ENCODE measurements at regions not wholly inside any gene's neighbourhood (a gene's known extent, or its start where the extent isn't known, plus 50 kb on each side); places are given as distances from the start of the nearest gene placed in this dataset.

GRCh38 chr16:48909231-48909630 lies 299.3 kb upstream of the N4BP1 start:
- TF ChIP-seq CTCF (IDR thresholded peaks at IDR 0.05; ENCODE audit: low read depth, low read length) = no peak
- Histone ChIP-seq H3K27ac (no peak overlapping the region), H3K27me3 (peaks cover 12% of the 10 kb centered on the region)

GRCh38 chr16:48907906-48908634 lies 298.1 kb upstream of the N4BP1 start:
- H3K27me3 ChIP-seq = peaks cover 12% of the 10 kb centered on the region
- TF ChIP-seq CTCF (IDR thresholded peaks at IDR 0.05; ENCODE audit: low read depth, low read length) = no peak
- H3K27ac ChIP-seq = no peak overlapping the region
- no peak overlapping the region for H3K4me3 ChIP-seq
- H3K4me1 ChIP-seq (ENCODE audit: low read depth) = no peaks in the 10 kb centered on the region
- no peaks in the 10 kb centered on the region for H3K9me3 ChIP-seq (ENCODE audit: low read depth)
- DNase-seq (ENCODE audit: low read depth in 1 of 2, low spot score in 1 of 2) = no peak
- no peaks in the 10 kb centered on the region for H3K36me3 ChIP-seq

More at GRCh38 chr16:48909231-48909630, 299.3 kb upstream of the N4BP1 start:
- Histone ChIP-seq H3K4me1 (ENCODE audit: low read depth) (no peaks in the 10 kb centered on the region), H3K36me3 (no peaks in the 10 kb centered on the region), H3K4me3 (no peak overlapping the region), H3K9me3 (ENCODE audit: low read depth) (no peaks in the 10 kb centered on the region)
- DNase-seq (ENCODE audit: low read depth in 1 of 2, low spot score in 1 of 2) = no peak

- no peak for DNase-seq (ENCODE audit: low read depth in 1 of 2, low spot score in 1 of 2)
- no peak for TF ChIP-seq CTCF (IDR thresholded peaks at IDR 0.05; ENCODE audit: low read depth, low read length)
- H3K27me3 ChIP-seq = peaks cover 11% of the 10 kb centered on the region
- no peaks in the 10 kb centered on the region for H3K4me1 ChIP-seq (ENCODE audit: low read depth)
- H3K36me3 ChIP-seq = no peaks in the 10 kb centered on the region
- no peak overlapping the region for H3K4me3 ChIP-seq
- no peak overlapping the region for H3K27ac ChIP-seq
- H3K9me3 ChIP-seq (ENCODE audit: low read depth) = no peaks in the 10 kb centered on the region
Measured at GRCh38 chr16:48905632-48906505, 295.9 kb upstream of the N4BP1 start.

- peaks cover 3% of the 10 kb centered on the region for H3K27me3 ChIP-seq
- H3K4me1 ChIP-seq (ENCODE audit: low read depth) = no peaks in the 10 kb centered on the region
- no peaks in the 10 kb centered on the region for H3K36me3 ChIP-seq
- DNase-seq (ENCODE audit: low read depth in 1 of 2, low spot score in 1 of 2) = no peak
- no peak overlapping the region for H3K27ac ChIP-seq
- no peaks in the 10 kb centered on the region for H3K9me3 ChIP-seq (ENCODE audit: low read depth)
- H3K4me3 ChIP-seq = no peak overlapping the region
- no peak for TF ChIP-seq CTCF (IDR thresholded peaks at IDR 0.05; ENCODE audit: low read depth, low read length)
Measured at GRCh38 chr16:48904333-48904732, 294.4 kb upstream of the N4BP1 start.

GRCh38 chr16:48903039-48903438 lies 293.1 kb upstream of the N4BP1 start:
- no peak overlapping the region for H3K4me3 ChIP-seq
- H3K36me3 ChIP-seq = no peaks in the 10 kb centered on the region
- no peaks in the 10 kb centered on the region for H3K4me1 ChIP-seq (ENCODE audit: low read depth)
- H3K27me3 ChIP-seq = peaks cover 2% of the 10 kb centered on the region
- no peaks in the 10 kb centered on the region for H3K9me3 ChIP-seq (ENCODE audit: low read depth)
- DNase-seq (ENCODE audit: low read depth in 1 of 2, low spot score in 1 of 2) = no peak
- no peak overlapping the region for H3K27ac ChIP-seq
- no peak for TF ChIP-seq CTCF (IDR thresholded peaks at IDR 0.05; ENCODE audit: low read depth, low read length)
